Spinal cord (tissue), 9 donors: ENCODE measurements at regions not wholly inside any gene's neighbourhood (a gene's known extent, or its start where the extent isn't known, plus 50 kb on each side); places are given as distances from the start of the nearest gene placed in this dataset.
"Not testable (repeated sequence)": the region's sequence is repeated elsewhere in the genome, so short reads cannot be mapped to it uniquely, and the experiment has no call there.

Experiments
- DNase-seq, 6 donors: peaks; one replicate each; pipeline versions ENCODE4 v3.0.0 to v3.0.0-alpha.2; 2013 to 2015; ENCODE audit warnings: low spot score in 6 of 6, low read depth in 4 of 6
- H3K27ac ChIP-seq: one replicate; pipeline ENCODE4 v1.5.1; 2013; ENCODE audit warnings: low read depth, low read length, control low read depth
- H3K27me3 ChIP-seq: one replicate; pipeline ENCODE4 v1.6.1; 2013; ENCODE audit warnings: low read length; ENCODE audit not compliant: control insufficient read depth, insufficient read depth
- H3K36me3 ChIP-seq: one replicate; pipeline ENCODE4 v1.6.1; 2013; ENCODE audit warnings: low read length; ENCODE audit not compliant: control insufficient read depth, insufficient read depth
- H3K4me1 ChIP-seq: one replicate; pipeline ENCODE4 v1.6.1; 2013; ENCODE audit warnings: low read length; ENCODE audit not compliant: control insufficient read depth, insufficient read depth
- H3K4me3 ChIP-seq: one replicate; pipeline ENCODE4 v1.5.1; 2013; ENCODE audit warnings: low read depth, low read length, control low read depth
- H3K9me3 ChIP-seq: one replicate; pipeline ENCODE4 v1.6.1; 2013; ENCODE audit warnings: low read length; ENCODE audit not compliant: control insufficient read depth, insufficient read depth
- WGBS: methylation state at CpG from one replicate; pipeline ENCODE4 v1.1.5; 2013; ENCODE audit warnings: missing lambda C conversion rate; ENCODE audit not compliant: insufficient coverage; 5-methylcytosine and 5-hydroxymethylcytosine counted together
- donor health status: healthy.

DNA sequence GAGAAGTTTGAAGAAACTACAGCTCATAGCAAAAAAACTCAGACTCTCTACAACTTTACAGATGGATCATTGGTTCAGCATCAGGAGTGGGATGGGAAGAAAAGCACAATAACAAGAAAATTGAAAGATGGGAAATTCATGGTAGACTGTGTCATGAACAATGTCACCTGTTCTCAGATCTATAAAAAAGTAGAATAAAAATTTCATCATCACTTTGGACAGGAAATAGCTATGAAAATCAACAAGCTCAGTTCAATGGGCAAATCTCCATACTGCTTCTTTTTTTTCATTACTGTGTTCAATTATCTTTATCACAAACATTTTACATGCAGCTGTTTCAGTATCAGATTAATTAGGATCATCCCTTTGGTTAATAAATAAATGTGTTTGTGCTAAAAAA lies 76.5 kb upstream of the RAPGEF2 start:
- Histone ChIP-seq H3K4me1 (no peaks in the 10 kb centered on the region), H3K27me3 (no peaks in the 10 kb centered on the region), H3K4me3 (no peak overlapping the region), H3K9me3 (no peaks in the 10 kb centered on the region), H3K27ac (no peak overlapping the region), H3K36me3 (no peaks in the 10 kb centered on the region)
- DNase-seq = no peak

- peak in 1 of 6 donors; percentile 67 for DNase-seq
- Histone ChIP-seq H3K27ac (no peak overlapping the region), H3K27me3 (no peaks in the 10 kb centered on the region), H3K9me3 (no peaks in the 10 kb centered on the region), H3K36me3 (no peaks in the 10 kb centered on the region), H3K4me1 (no peaks in the 10 kb centered on the region), H3K4me3 (no peak overlapping the region)
- no CpG with 5 or more reads among the region's 2 CpGs for WGBS
These were observed 75.3 kb upstream of the RAPGEF2 start for GRCh38 chr4:159027535-159027934.

GRCh38 chr4:159029481-159029880 lies 73.4 kb upstream of the RAPGEF2 start:
- Histone ChIP-seq H3K9me3 (no peaks in the 10 kb centered on the region), H3K4me3 (no peak overlapping the region), H3K4me1 (no peaks in the 10 kb centered on the region), H3K36me3 (no peaks in the 10 kb centered on the region), H3K27ac (no peak overlapping the region), H3K27me3 (no peaks in the 10 kb centered on the region)
- no CpG with 5 or more reads among the region's 1 CpG for WGBS
- no peak for DNase-seq

DNA sequence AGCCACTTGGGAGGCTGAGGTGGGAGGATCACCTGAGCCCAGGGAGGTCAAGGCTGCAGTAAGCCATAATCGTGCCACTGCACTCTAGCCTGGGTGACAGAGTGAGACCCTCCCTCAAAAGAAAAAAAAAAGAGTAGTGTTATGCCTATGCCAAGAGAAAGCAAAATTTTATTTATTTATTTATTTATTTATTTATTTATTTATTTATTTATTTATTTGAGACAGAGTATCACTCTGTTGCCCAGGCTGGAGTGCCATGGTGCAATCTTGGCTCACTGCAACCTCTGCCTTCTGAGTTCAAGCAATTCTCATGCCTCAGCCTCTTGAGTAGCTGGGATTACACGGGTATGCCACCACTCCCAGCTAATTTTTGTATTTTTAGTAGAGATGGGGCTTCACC lies 72.6 kb upstream of the RAPGEF2 start:
- H3K9me3 ChIP-seq, H3K27me3 ChIP-seq, H3K36me3 ChIP-seq, H3K27ac ChIP-seq, DNase-seq, H3K4me1 ChIP-seq, H3K4me3 ChIP-seq: not testable (repeated sequence)
- 100% methylated on average over 1 of the region's 2 CpGs for WGBS

DNA sequence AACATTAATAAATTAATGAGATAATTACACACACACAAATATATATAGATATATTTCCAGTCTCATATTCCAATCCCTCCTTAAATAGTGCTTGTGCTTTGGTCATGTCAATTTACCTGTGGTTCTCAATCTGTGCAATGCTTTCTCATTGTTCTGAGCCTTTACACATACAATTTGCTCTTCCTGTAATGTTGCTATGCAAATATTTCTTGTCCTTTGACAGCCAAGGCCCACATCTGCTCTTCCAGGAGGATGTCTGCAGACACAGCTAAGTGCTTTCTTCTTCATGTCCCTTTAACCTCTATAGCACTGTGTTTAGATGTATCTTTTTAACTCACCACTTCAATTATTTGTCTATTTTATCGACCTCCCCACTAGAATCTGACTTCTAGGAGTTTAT lies 67.3 kb upstream of the RAPGEF2 start:
- no peak overlapping the region for H3K4me3 ChIP-seq
- WGBS = no CpG with 5 or more reads among the region's 1 CpG
- H3K27ac ChIP-seq = no peak overlapping the region
- no peaks in the 10 kb centered on the region for H3K36me3 ChIP-seq
- H3K4me1 ChIP-seq = no peaks in the 10 kb centered on the region
- H3K9me3 ChIP-seq = no peaks in the 10 kb centered on the region
- no peaks in the 10 kb centered on the region for H3K27me3 ChIP-seq
- DNase-seq = no peak

DNA sequence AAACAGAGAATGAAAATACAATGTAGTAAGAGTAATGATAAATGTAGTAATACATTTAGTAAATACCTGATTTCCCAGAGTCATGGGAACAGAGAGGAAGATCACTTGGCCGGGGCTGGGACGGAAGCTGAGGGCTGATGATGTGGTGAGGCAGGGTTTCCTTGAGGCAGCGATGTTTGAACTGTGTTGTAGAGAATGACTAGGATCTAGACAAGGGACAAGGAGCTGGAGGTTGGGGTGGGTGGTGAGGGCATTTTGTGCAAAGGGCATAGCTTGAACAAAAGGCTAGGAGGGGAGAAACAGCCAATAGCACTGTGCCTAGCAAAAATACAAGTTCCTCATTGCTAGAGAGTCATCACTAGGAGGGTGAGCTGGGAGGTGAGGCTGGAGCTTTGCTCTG lies 64.3 kb upstream of the RAPGEF2 start:
- Histone ChIP-seq H3K36me3 (no peaks in the 10 kb centered on the region), H3K27ac (no peak overlapping the region), H3K9me3 (no peaks in the 10 kb centered on the region), H3K4me3 (no peak overlapping the region), H3K27me3 (no peaks in the 10 kb centered on the region), H3K4me1 (no peaks in the 10 kb centered on the region)
- WGBS = 97% methylated on average over 3 of the region's 3 CpGs
- no peak for DNase-seq

DNA sequence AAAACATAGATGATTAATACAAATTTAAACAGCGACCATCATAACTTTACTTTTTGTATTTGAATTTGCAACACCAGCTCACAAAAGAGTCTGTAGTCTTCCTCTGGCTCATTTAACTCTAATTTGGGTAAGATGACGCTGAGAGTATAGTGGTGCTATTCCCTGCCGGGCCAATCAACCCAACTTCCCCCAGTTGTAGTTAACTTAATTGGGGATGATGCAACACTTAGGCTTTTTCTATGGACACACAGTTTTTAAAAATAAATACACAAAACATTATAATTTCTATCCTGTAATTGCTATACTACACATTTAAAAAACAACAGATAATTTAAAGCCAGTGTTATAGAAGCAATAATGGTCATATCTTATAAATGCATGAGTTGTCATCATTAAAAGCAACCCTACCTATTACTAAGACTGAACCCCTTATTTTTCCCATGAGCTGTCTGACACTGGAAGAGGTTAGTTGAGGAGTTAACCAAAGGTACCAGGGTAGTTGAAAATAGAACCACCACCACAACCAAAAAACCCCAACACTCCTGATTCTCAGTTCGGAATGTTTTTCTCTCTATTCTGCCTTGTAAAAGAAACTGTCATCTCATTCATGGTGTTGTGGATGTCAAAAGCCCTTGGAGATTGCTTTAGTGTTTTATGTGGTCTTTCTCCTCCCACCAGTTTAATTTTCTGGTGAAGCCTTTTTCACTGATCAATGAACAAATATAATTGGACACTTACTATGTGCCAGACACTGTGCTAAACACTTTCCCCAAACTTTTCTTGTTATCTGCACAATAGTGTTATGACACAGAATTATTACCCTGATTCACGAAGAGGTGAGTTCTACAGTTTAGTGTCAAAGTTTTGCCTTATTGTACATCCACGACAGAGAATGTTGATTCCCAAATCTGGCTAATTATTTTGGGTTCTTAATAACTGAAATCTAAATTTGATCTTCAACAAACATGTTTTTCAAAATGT lies 61.5 kb upstream of the RAPGEF2 start:
- DNase-seq = no peak
- no peak overlapping the region for H3K4me3 ChIP-seq
- no peaks in the 10 kb centered on the region for H3K36me3 ChIP-seq
- H3K9me3 ChIP-seq = no peaks in the 10 kb centered on the region
- no peak overlapping the region for H3K27ac ChIP-seq
- H3K27me3 ChIP-seq = no peaks in the 10 kb centered on the region
- H3K4me1 ChIP-seq = no peaks in the 10 kb centered on the region
- WGBS = 75% methylated on average over 2 of the region's 6 CpGs

GRCh38 chr4:159042097-159042605 lies 60.7 kb upstream of the RAPGEF2 start:
- Histone ChIP-seq H3K27ac (no peak overlapping the region), H3K27me3 (no peaks in the 10 kb centered on the region), H3K36me3 (no peaks in the 10 kb centered on the region), H3K4me3 (no peak overlapping the region), H3K4me1 (no peaks in the 10 kb centered on the region), H3K9me3 (no peaks in the 10 kb centered on the region)
- DNase-seq = peak in 2 of 6 donors; percentile 51 to 72
- 28% methylated on average over 5 of the region's 5 CpGs for WGBS

DNA sequence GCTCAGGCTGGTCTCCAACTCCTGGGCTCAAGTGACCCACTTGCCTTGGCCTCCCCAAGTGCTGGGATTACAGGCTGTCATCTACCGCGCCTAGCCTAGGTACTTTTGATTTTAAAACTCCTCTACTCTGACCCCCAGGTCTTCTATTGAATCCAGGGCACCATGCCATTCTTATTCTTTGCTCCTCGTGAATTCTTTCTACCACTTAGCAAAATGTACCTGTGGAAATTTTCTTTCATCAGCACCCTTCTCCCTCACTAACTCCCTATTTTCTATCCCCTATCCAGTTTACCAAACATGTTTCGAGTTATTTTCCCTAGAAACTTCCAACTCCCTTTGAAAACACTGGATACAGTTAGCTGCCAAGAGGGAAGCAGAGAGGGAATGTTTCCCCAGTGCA lies 60.0 kb upstream of the RAPGEF2 start:
- H3K27me3 ChIP-seq = no peaks in the 10 kb centered on the region
- H3K9me3 ChIP-seq = no peaks in the 10 kb centered on the region
- no peaks in the 10 kb centered on the region for H3K36me3 ChIP-seq
- DNase-seq = no peak
- H3K27ac ChIP-seq = no peak overlapping the region
- 92% methylated on average over 3 of the region's 4 CpGs for WGBS
- H3K4me3 ChIP-seq = no peak overlapping the region
- no peaks in the 10 kb centered on the region for H3K4me1 ChIP-seq

- Histone ChIP-seq H3K9me3 (no peaks in the 10 kb centered on the region), H3K27me3 (no peaks in the 10 kb centered on the region), H3K4me1 (peaks cover 5% of the 10 kb centered on the region), H3K27ac (no peak overlapping the region), H3K36me3 (no peaks in the 10 kb centered on the region), H3K4me3 (no peak overlapping the region)
- WGBS = 100% methylated on average over 1 of the region's 3 CpGs
- no peak for DNase-seq
These were observed 59.0 kb upstream of the RAPGEF2 start for GRCh38 chr4:159043861-159044260.
